ENCODE measurements at regions not wholly inside any gene's neighbourhood (a gene's known extent, or its start where the extent isn't known, plus 50 kb on each side); places are given as distances from the start of the nearest gene placed in this dataset.

GRCh38 chr6:53412751-53413150 lies 64.0 kb upstream of the ELOVL5 start:
- no peak for DNase-seq

DNA sequence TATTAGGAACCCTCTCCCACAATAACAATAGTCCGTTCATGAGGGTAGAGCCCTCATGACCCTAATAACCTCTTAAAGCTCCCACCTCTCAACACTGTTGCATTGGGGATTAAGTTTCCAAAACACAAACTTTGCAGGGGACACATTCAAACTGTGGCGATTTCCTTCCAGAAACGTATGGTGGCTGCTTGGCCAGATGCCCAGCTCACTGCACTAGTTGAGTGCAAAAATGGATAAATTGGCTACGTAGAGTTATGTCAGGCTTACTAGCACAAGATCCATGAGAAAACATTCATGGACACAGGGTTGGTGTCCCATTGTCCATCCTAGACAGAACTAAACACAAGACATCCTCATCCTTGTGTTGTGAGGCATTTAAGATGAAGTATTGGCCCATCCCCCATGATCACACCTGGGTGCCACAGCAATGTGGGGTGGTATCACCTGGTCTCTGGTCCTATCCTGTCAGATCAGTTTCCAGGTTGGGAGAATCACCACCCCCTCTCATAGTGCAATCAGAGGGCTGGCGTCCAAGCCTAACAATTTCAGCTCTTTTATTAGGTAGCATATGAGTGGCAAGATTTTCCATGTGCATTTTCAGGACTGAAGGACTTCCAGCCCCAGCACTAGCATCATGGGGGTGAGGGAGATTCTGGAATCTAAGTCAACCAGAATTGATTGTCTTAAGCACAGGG lies 63.4 kb upstream of the ELOVL5 start:
- DNase-seq: no peak

GRCh38 chr6:53411451-53411850 lies 62.7 kb upstream of the ELOVL5 start:
- no peak for DNase-seq

GRCh38 chr6:53410508-53411258 lies 61.9 kb upstream of the ELOVL5 start:
- DNase-seq: peak in 1 of 2 donors; percentile 19

DNA sequence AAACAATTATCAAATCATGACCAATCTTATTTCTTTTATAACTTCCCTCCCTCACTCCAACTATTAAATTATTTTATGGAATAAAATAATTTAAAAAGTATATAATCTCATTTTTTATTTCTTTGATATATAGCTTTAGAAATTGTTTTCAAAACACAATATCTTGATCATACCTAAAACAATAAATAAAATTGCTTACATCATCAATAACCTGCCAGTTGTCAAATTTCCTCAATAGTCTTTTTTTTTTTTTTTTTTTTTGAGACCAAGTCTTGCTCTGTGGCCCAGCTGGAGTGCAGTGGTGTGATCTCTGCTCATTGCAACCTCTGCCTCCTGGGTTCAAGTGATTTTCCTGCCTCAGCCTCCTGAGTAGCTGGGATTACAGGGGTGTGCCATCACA lies 60.1 kb upstream of the ELOVL5 start:
- no peak for DNase-seq

DNA sequence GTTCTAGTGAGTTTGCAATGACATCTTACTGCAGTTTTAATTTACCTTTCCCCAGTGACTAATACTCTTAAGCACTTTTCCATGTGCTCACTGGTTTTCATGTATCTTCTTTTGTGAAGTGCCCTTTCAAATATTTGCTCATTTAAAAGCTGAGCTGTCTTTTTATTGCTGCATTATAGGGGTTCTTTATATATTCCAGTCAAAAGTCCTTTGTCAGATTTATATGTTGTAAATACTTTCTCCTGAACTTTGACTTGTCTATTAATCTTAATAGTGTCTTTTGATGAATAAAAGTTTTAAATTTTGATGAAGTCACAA lies 50.2 kb upstream of the ELOVL5 start:
- no peak for DNase-seq

GRCh38 chr6:53398247-53399026 lies 49.7 kb upstream of the ELOVL5 start:
- no peak for DNase-seq

Measured in hippocampal formation (tissue), 2 donors.